ENCODE measurements at regions not wholly inside any gene's neighbourhood (a gene's known extent, or its start where the extent isn't known, plus 50 kb on each side); places are given as distances from the start of the nearest gene placed in this dataset.

GRCh38 chr2:65562890-65563289, 130.5 kb upstream of the SPRED2 start:
- DNase-seq (ENCODE audit: low read depth in 1 of 2, low spot score in 1 of 2), result no peak
- no peaks in the 10 kb centered on the region for H3K27me3 ChIP-seq (ENCODE audit: insufficient read depth, poor library complexity, severe bottlenecking)
- no peak overlapping the region for H3K27ac ChIP-seq (replicated peaks)
- TF ChIP-seq GABPA (IDR thresholded peaks at IDR 0.05; ENCODE audit: low read depth) (no peak), REST (IDR thresholded peaks at IDR 0.05; ENCODE audit: insufficient replicate concordance, low read depth) (no peak), POLR2AphosphoS5 (IDR thresholded peaks at IDR 0.05; ENCODE audit: low read depth) (no peak)
- H3K4me3 ChIP-seq (replicated peaks; ENCODE audit: insufficient read depth, low read length), result no peak overlapping the region

- no peak for DNase-seq (ENCODE audit: low read depth in 1 of 2, low spot score in 1 of 2)
- no peaks in the 10 kb centered on the region for H3K27me3 ChIP-seq (ENCODE audit: insufficient read depth, poor library complexity, severe bottlenecking)
- no peak overlapping the region for H3K27ac ChIP-seq (replicated peaks)
- TF ChIP-seq SPI1 (IDR thresholded peaks at IDR 0.05; ENCODE audit: borderline replicate concordance, low read depth) (no peak), REST (IDR thresholded peaks at IDR 0.05; ENCODE audit: insufficient replicate concordance, low read depth) (no peak), POLR2AphosphoS5 (IDR thresholded peaks at IDR 0.05; ENCODE audit: low read depth) (no peak)
- H3K4me3 ChIP-seq (replicated peaks; ENCODE audit: insufficient read depth, low read length), result no peak overlapping the region
Measured at GRCh38 chr2:65558743-65559142, 126.3 kb upstream of the SPRED2 start.

GRCh38 chr2:65557616-65558573, 125.5 kb upstream of the SPRED2 start:
- no peak for DNase-seq (ENCODE audit: low read depth in 1 of 2, low spot score in 1 of 2)
- no peak for TF ChIP-seq SPI1 (IDR thresholded peaks at IDR 0.05; ENCODE audit: borderline replicate concordance, low read depth)
- no peak for TF ChIP-seq GABPA (IDR thresholded peaks at IDR 0.05; ENCODE audit: low read depth)
- TF ChIP-seq POLR2AphosphoS5 (IDR thresholded peaks at IDR 0.05; ENCODE audit: low read depth), result no peak
- no peak for TF ChIP-seq CTCF (IDR thresholded peaks at IDR 0.05; ENCODE audit: insufficient read depth, low read length)
- no peak for TF ChIP-seq REST (IDR thresholded peaks at IDR 0.05; ENCODE audit: insufficient replicate concordance, low read depth)
- Histone ChIP-seq H3K27ac (replicated peaks) (no peak overlapping the region), H3K27me3 (ENCODE audit: insufficient read depth, poor library complexity, severe bottlenecking) (no peaks in the 10 kb centered on the region), H3K4me3 (replicated peaks; ENCODE audit: insufficient read depth, low read length) (no peak overlapping the region)

Data from HL-60 (cell line).